HG03159 (cell line): ENCODE measurements at regions not wholly inside any gene's neighbourhood (a gene's known extent, or its start where the extent isn't known, plus 50 kb on each side); places are given as distances from the start of the nearest gene placed in this dataset.
A peak's percentile ranks its signal among the peaks of the same experiment; 100 is the strongest.
"Not testable (repeated sequence)": the region's sequence is repeated elsewhere in the genome, so short reads cannot be mapped to it uniquely, and the experiment has no call there.

Experiments used
- ATAC-seq: cut with Tn5 transposase; IDR thresholded peaks from one replicate; pipeline ENCODE4 v1.9.1; 2021; ENCODE audit warnings: mild to moderate bottlenecking, moderate library complexity; ENCODE audit not compliant: unreplicated experiment

DNA sequence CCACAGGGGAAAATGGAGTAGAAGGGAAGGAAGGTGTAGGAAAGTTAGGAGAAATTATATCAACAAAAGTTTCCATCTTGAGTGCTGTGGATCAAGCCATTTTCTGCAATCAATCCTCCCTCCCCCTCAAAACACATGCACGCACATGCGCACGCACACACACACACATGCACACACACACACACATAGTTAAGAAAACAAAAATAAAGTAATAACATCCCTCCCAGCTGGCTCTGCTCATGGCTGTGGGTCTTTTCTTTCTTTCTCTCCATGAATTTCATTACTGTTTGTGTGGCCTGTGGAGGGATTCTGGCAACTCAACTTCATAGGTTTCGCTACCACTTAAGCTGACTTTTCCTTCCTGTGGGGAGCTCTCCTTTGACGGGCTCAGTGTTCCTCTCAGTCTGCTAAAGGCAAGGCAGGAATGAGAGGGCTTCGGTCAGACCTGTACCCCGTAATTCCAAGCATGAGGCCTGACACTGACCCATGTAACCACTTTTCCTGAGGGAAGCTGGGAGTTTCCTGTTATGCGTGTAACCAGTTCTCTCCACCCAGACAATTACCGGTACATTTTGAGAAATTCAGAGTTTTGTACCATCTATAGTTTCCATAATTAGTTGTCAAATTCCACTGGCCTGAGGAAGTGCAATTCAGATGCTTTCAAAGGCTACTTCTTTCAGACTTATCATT lies 79.8 kb downstream of the ZNF92 start:
- ATAC-seq: no peak

DNA sequence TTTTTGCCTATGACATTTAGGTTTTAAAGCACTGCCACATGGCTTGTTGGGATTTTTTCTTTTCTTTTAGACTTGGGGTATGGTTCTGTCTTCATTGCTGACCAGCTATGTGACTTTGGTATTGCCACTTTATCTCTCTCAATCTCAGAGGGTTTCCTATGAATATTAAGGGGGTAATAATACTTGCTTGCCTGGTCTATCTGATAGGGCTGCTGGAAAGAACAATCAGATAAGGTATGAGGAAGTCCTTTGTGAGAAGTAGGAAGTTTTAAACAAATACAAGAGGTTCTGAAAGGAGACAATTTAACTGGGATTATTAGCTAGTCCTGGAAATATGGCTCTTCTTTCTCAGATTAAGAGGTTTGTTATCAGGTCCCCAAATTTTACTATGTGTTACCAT lies 80.8 kb downstream of the ZNF92 start:
- ATAC-seq: no peak

DNA sequence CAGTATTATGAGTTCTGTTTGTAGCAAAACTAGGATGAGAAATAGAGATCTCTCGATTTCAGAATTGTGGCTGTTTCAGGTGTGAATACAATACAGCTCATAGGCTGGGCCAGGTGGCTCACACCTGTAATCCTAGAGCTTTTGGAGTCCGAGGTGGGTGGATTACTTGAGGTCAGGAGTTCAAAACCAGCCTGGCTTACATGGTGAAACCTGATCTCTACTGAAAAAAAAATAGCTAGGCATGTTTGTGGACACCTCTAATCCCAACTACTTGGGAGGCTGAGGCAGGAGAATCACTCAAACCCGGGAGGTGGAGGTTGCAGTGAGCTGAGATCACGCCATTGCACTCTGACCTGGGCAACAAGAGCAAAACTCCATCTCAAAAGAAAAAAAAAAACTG lies 81.4 kb downstream of the ZNF92 start:
- not testable (repeated sequence) for ATAC-seq

DNA sequence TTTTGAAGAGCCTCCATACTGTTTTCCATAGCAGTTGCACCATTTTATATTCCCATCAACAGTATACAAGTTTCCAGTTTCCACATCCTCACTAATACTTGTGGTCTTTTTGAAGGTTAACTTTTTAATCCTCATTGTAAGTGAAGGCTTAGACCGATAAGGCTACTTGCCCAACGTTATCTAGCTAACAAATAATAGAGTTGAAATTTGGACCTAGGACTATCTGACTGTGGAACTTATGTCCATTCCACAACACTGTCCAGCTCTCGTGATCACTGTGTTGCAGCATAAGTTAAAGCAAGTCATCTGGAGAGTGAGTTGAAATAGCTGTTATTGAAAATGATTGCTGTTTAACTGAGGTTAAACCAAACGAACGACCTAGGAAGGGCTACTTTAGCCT lies 84.0 kb downstream of the ZNF92 start:
- ATAC-seq: no peak

DNA sequence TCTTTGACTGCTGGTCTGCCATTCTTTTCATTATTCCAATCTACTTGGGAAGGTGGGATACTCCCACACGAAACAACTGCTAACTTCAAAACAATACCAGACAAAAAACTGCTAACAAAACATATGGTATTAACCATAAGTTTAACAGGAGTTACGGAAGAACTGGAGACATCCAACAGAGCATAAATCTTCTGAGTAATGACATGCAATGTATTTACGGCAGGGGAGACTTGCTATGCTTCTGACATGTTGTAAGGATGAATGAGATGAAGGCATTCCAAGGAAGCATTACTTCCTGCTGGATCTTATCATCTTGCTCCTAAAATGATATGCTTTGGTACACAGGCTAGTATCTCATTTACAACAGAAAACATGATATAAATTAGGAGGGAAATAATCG lies 85.8 kb downstream of the ZNF92 start:
- no peak for ATAC-seq

DNA sequence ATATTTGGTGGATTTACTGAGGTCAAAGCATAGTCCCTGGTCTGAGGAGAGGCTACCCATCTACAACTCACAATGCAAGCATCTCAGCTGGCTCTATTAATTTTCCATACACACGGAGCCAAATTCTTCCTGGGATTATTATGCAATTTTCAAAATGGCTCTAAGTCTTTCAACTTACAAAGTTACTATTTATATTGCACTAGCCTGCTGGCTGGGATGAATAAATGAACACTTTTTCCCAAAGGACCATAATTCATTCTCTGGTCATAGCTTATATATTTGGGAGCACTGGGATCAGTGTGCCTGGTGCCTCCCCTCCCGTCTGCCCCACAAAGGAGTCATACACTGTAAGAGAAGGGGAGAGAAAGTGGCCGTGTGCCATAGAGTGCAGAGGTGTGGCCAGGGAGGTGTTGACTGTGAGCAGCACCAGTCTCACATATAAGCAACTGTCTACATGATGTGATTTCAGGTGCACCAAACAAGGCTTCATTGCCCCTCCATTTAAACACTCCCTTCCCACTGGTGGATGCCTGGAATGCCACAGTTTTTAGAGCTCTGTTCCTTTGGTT lies 88.6 kb downstream of the ZNF92 start:
- no peak for ATAC-seq

DNA sequence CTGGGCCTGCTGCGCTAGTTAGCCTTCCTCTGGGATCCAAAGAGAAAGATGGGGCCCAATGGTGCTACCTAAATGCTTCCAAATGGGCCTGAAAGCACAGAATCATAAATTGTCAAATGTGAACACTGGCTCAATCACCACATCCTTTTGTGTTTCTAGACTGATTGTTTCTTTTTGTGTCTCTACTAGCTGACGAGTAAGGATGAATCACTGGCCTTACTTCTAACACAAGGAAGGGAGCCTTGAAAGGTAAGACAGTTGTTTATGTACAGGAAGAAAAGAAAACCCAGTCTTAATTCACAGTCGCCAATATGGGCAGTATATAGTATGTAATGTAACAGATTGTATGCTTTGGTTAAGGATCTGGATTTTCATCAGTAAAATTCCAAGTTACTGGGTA lies 89.5 kb downstream of the ZNF92 start:
- no peak for ATAC-seq

DNA sequence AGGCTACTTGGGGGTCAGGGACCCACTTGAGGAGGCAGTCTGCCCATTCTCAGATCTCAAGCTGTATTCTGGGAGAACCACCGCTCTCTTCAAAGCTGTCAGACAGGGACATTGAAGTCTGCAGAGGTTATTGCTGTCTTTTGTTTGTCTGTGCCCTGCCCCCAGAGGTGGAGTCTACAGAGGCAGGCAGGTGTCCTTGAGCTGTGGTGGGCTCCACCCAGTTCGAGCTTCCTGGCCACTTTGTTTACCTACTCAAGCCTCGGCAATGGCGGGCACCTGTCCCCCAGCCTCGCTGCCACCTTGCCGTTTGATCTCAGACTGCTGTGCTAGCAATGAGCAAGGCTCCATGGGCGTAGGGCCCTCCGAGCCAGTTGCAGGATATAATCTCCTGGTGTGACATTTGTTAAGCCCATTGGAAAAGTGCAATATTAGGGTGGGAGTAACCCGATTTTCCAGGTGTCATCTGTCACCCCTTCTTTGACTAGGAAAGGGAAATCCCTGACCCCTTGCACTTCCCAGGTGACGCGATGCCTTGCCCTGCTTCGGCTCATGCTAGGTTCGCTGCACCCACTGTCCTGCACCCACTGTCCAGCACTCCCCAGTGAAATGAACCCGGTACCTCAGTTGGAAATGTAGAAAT lies 96.4 kb downstream of the ZNF92 start:
- ATAC-seq: not testable (repeated sequence)

DNA sequence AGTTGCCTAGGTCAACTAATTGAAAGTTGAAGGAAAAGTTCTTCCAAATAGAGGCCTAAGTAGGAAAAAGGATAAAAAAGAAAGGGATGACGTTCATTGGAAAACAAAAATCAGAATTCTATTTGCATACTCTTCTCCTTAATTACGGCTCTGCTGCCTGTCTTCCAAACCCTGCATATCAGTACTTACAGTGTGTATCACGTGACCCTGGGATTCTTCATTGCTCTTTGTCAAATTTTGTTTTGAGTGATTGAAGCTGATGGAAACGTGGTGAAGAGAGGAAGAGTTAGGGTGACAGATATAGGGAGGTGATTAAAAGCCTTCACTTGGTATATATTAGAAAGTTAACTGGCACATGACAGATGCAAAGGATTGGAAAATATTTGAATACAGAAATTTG lies 97.9 kb downstream of the ZNF92 start:
- ATAC-seq: no peak

DNA sequence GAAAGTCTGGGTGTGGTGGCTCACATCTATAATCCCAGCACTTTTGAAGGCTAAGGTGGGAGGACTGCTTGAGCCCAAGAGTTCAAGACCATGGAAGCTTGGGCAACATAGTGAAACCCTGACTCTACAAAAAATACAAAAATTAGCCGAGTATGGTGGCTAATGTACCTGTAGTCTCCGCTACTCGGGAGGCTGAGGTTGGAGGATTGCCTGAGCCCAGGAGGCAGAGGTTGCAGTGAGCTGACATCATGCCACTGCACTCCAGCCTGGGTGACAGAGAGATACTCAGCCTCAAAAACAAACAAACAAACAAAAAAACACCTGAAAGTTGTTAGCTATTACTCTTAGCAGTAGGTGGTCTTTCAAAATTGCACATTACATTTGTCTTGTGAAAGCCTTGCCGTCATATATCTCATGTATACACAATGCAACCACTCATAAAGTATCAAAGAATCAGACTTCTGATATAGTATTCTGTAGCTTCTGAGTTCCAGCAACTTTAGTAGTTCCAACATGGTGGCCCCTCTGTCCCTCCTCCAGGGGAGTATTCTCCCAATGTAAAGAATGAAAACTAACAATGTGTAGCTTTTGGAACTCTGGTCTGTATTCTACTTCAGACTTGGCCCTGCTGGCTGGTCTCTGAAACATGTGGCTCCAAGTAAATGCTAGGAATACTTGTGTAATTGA lies 101.5 kb downstream of the ZNF92 start:
- ATAC-seq: peak; percentile 31

DNA sequence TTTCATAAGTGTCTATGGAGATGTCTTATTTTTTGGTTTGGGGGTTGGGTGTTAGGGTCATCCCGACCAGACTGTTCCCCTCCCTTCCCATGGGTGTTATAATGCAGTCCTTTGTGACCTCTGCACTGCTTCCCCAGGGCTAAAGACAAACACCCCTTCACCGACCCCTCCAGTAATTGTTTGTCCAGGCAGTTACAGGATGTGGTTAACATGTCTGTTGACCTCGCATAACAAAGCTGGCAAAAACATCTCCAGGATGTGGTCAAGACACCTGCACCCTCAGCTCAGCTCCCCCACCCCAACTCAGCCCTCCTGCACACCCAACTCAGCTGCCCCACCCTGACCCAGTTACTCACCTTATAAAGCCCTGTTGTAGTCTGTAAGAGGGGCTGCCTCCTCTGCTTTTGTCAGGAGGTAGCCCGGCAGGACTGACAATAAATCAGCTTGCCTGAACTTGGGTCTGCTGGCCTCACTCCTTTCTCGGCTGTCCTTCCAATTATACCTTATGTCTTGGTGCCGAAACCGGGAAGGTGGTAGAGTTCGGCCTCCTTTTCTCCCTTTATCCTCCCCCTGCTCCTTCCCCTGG lies 102.2 kb downstream of the ZNF92 start:
- ATAC-seq: peak; percentile 94

DNA sequence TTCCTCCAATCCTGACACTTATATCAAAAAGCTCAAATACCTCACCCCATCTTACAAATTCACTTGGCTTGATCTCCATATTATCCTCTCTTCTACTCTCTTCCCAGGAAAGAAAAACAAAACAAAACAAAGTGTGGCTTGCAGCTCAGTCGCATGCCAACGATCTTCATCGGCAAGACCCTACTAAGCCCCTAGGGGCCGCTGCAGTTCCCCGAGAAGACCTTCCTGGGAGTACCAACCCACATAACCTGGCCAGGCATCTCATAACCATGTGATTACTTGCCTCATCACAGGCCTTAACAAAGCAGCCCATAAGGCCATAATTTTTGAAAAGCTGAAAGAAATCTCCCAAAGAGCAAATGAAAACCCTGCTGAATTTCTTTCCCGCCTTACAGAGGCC lies 103.7 kb downstream of the ZNF92 start:
- no peak for ATAC-seq

DNA sequence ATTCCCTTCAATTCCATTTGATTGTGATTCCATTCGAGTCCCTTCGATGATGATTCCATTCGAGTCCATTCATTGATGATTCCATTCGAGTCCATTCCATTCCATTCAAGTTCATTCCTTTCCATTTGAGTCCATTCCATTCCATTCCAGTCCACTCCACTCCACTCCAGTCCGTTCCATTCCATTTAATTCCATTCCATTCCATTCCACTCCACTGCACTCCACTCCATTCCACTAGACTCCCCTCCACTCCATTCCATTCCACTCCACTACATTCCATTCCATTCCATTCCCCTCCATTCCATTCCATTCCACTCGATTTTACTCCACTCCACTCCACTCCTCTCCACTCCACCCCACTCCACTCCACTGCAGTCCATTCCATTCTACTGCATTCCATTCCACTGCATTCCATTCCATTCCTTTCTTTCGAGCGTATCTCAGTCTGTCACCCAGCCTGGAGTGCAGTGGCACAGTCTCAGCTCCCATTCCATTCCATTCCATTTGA lies 115.7 kb downstream of the ZNF92 start:
- no peak for ATAC-seq

DNA sequence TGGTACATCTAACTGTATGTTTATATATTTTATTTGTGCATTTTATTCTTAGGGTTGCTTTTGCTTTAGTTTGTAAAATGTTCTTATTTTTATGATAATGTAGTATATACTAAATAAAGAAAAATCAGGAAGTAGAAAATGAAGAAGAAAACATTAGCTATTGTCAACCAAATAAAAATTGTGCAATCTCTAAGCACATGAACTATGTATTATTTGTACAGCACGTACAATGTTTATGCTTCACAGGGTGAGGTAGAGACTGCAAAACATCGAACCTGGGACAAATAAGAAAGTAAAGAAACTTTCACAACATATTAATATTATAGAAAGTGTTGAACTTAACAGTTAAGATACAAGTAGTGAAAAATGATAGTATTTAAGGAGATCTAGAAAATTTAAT lies 123.0 kb downstream of the ZNF92 start:
- ATAC-seq: not testable (repeated sequence)

DNA sequence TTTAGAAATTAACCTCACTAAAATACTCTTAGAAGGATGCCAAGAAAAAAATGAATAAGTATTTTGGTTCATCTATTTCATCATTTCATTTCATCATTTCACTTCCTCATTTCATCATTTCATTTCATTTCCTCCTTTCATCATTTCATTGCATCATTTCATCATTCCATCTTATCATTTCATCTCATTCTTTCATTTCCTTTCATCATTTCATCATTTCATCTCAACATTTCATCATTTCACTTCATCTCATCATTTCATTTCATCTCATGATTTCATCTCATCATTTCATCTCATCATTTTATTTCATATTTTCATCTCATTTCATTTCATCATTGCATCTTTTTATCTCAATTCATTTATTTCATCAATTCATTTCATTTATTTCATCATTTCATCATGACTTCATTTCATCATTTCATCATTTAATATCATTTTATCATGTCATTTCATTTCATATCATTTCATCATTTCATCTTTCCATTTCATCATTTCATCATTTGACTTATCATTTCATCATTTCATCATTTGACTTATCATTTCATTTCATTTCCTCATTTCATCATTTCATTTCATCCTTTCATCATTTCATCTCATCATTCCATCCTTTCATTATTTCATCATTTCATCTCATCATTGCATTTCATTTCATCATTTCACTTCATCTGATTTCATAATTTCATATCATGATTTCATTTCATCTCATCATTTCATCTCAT lies 129.9 kb downstream of the ZNF92 start:
- ATAC-seq: no peak

DNA sequence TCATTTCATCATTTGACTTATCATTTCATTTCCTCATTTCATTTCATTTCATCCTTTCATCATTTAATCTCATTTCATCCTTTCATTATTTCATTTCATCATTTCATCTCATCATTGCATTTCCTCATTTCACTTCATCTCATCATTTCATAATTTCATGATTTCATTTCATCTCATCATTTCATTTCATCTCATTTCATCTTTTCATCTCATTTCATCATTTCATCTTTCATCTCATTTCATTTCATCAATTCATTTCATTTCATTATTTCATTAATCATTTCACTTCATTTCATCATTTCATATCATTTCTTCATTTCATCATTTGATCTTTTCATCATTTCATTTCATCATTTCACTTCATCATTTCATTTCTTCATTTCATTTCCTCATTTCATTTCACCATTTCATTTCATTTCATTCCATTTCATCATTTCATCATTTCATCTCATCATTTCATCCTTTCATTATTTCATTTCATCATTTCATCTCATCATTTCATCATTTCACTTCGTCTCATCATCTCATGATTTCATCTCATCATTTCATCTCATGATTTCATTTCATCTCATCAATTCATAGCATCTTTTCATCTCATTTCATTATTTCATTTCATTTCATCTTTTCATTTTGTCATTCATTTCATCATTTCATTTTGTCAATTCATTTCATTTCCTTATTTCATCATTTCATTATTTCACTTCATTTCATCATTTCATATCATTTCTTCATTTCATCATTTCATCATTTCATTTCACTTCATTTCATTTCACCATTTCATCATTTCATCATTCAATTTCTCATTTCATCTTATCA lies 131.1 kb downstream of the ZNF92 start:
- ATAC-seq: not testable (repeated sequence)

DNA sequence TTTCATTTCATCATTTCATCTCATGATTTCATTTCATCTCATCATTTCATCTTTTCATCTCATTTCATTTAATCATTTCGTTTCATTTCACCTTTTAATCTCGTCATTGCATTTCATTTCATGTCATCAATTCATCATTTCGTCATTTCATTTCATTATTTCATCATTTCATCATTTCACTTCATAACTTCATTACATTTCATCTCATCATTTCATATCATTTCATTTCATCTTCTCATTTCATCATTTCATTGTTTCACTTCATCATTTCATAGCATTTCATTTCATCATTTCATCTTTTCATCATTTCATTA lies 131.6 kb downstream of the ZNF92 start:
- not testable (repeated sequence) for ATAC-seq

DNA sequence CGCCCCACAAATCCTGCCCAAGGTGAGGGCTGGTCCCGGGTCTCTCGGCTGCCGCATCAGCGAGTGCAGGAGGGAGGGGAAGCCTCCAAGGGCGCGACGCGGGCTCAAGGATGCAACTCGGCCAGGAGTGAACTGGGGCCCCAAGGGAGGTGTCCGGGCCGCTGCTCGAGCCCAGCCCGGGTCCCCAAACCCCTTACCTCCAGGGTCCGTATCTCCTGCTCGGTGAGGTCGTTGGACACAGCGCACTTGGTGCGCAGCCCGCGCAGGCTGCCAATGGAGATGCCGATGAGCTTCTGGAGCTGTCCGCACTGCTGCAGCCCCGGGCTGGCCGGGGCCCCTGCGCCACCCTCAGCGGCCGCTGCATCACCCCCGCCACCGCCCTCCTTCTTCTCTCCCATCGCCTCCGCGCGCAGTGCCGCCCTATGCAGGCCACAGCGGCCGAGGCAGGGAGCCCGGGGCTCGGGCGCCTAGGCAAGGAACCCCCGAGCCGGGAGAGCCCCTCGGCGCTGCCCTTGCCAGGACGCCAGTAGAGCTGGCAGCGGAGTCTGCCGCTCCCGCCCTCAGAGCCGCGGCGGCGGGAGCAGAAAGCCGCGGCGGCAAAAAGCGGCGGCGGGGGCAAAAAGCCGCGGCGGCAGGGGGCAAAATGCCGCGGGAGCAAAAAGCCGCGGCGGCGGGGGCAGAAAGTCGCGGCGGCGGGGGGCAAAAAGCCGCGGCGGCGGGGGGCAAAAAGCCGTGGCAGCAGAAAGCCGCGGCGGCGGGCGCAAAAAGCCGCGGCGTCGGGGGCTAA lies 135.1 kb downstream of the ZNF92 start:
- not testable (repeated sequence) for ATAC-seq
